IPS-20b (cell line): ENCODE measurements at regions not wholly inside any gene's neighbourhood (a gene's known extent, or its start where the extent isn't known, plus 50 kb on each side); places are given as distances from the start of the nearest gene placed in this dataset.
"Not testable (repeated sequence)": the region's sequence is repeated elsewhere in the genome, so short reads cannot be mapped to it uniquely, and the experiment has no call there.

ENCODE experiments used
- H3K27ac ChIP-seq: one replicate; pipeline ENCODE4 v1.5.1; 2013; ENCODE audit warnings: low read length
- H3K27me3 ChIP-seq: 2 replicates; pipeline ENCODE4 v1.6.1; 2013; ENCODE audit warnings: mild to moderate bottlenecking, low read length, inconsistent platforms; ENCODE audit not compliant: insufficient read depth
- H3K36me3 ChIP-seq: 2 replicates; pipeline ENCODE4 v1.6.1; 2013; ENCODE audit warnings: low read depth, mild to moderate bottlenecking, inconsistent platforms, low read length, moderate library complexity; ENCODE audit not compliant: insufficient read depth
- H3K4me1 ChIP-seq: 2 replicates; pipeline ENCODE4 v1.6.1; 2013; ENCODE audit warnings: mild to moderate bottlenecking, control low read depth, inconsistent platforms, low read length, moderate library complexity; ENCODE audit not compliant: insufficient read depth
- H3K4me3 ChIP-seq: 2 replicates; pipeline ENCODE4 v1.5.1; 2013; ENCODE audit warnings: mild to moderate bottlenecking, low read length, inconsistent platforms
- H3K9ac ChIP-seq: 2 replicates; pipeline ENCODE4 v1.6.1; 2013; ENCODE audit warnings: low read depth, mild to moderate bottlenecking, inconsistent platforms, low read length, moderate library complexity
- H3K9me3 ChIP-seq: 2 replicates; pipeline ENCODE4 v1.6.1; 2013; ENCODE audit warnings: mild to moderate bottlenecking, low read depth, low read length, inconsistent platforms; ENCODE audit not compliant: insufficient read depth

DNA sequence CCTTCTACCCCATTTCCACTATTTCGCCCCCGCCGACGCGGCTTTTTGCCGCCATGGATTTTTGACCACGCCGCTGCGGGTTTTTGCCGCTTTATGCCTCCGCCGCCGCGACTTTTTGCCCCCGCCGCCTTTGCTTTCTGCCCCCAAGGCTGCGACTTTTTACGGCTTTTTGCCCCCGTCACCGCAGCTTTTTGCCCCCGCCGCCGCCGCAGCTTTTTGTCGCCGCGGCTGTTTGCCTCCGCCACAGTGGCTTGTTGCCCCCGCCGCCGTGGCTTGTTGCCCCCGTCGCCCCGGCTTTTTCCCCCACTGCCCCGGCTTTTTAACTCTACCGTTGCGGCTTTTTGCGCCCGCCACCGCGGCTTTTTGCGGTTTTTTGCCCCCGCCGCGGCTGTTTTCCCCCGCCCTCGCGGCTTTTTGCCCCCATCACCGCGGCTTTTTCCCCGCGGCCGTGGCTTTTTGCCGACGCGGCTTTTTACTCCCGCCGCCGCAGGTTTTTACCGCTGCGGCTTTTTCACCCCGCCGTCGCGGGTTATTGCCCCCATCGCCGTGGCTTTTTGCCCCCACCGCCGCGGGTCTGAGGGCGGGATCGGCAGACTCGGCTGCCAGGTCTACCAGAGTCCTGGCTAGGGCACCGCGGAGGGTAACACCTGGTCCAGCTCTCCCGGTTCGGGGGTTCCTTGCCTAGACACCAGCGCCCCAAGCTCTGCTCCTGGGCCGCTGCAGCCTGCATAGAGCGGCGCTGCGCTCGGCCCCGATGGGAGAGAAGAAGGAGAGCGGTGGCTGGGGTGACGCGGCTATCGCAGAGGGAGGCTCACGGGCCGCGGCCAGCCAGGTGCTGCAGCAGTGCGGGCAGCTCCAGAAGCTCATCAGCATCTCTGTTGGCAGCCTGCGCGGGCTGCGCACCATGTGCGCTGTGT, 562.7 kb upstream of the WSB1 start:
- H3K27me3 ChIP-seq, result no peaks in the 10 kb centered on the region

DNA sequence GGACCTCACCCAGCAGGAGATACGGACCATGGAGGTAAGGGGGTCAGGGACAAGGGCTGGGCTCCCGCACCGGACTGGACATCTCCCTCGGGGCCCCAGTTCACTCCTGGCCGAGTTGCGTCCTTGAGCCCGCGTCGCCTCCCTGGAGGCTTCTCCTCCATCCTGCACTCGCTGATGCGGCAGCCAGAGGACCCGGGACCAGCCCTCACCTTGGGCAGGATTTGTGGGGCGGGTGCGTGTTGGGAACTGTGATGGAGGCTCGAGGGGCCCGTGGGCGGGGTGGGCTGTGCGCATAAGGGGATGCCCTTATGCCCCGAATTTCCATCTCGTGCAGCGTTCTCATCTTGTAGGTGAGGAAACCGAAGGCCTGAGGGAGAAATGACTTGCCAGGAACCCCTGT, 562.0 kb upstream of the WSB1 start:
- H3K27me3 ChIP-seq, H3K9ac ChIP-seq, H3K36me3 ChIP-seq, H3K4me1 ChIP-seq, H3K4me3 ChIP-seq, H3K27ac ChIP-seq: not testable (repeated sequence)
- peaks cover 61% of the 10 kb centered on the region for H3K9me3 ChIP-seq

More for the DNA sequence above, 562.7 kb upstream of the WSB1 start:
- Histone ChIP-seq H3K4me3 (no peak overlapping the region), H3K4me1 (no peaks in the 10 kb centered on the region), H3K9me3 (peaks cover 56% of the 10 kb centered on the region), H3K27ac (no peak overlapping the region), H3K9ac (no peak overlapping the region), H3K36me3 (no peaks in the 10 kb centered on the region)

DNA sequence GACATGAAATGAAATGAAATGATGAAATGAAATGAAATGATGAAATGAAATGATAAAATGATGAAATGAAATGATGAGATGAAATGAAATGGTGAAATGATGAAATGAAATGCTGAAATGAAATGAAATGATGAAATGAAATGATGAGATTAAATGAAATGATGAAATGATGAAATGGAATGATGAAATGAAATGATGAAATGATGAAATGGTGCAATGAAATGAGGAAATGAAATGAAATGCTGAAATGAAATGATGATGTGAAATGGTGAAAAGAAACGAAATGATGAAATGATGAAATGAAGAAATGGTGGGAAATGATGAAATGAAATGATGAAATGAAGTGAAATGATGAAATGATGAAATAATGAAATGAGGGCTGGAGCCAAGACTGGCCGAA, 559.1 kb upstream of the WSB1 start:
- peaks cover 50% of the 10 kb centered on the region for H3K9me3 ChIP-seq
- not testable (repeated sequence) for H3K36me3 ChIP-seq

DNA sequence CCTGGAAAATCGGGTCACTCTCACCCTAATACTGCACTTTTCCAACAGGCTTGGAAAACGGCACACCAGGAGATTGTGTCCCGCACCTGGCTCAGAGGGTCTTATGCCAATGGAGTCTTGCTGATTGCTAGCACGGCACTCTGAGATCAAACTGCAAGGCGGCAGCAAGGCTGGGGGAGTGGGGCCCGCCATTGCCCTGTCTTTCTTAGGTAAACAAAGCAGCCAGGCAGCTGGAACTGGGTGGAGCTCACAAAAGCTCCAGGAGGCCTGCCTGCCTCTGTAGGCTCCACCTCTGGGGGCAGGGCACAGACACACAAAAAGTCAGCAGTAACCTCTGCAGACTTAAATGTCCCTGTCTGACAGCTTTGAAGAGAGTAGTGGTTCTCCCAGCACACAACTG, 557.9 kb upstream of the WSB1 start:
- not testable (repeated sequence) for H3K27me3 ChIP-seq, H3K4me1 ChIP-seq, H3K36me3 ChIP-seq, H3K4me3 ChIP-seq, H3K9ac ChIP-seq, H3K27ac ChIP-seq
- peaks cover 50% of the 10 kb centered on the region for H3K9me3 ChIP-seq

More for the DNA sequence above, 559.1 kb upstream of the WSB1 start:
- H3K27ac ChIP-seq, H3K9ac ChIP-seq, H3K27me3 ChIP-seq, H3K4me3 ChIP-seq, H3K4me1 ChIP-seq: not testable (repeated sequence)

DNA sequence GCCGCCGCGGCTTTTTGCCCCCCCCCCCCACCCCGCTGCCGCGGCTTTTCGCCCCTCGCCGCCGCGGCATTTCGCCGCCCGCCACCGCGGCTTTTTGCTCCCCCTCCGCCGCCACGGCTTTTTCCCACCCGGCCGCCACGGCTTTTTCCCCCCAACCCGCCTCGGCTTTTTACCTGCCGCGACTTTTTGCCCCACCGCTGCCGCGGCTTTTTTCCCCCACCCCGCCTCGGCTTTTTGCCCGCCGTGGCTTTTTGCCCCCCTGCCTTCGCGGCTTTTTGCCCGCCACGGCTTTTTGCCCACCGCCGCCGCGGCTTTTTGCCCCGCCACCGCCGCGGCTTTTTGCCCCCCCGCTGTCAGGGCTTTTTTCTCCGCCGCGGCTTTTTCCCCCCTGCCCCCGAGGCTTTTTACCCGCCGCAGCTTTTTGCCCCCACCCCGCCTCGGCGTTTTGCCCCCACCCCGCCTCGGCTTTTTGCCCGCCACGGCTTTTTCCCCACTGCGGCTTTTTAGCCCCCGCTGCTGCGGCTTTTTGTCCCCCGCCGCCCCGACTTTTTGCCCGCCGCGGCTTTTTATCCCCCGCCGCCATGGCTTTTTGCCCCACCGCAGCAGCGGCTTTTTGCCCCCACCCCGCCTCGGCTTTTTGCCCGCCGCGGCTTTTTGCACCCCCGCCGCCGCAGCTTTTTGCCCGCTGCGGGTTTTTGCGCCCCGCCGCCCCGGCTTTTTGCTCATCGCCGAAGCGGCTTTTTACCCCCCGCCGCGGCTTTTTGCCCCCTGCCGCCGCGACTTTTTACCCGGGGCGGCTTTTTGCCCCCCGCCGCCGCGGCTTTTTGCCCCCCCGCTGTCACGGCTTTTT, 527.8 kb upstream of the WSB1 start:
- no peak overlapping the region for H3K27ac ChIP-seq
- H3K4me3 ChIP-seq, result no peak overlapping the region
- no peaks in the 10 kb centered on the region for H3K4me1 ChIP-seq
- H3K27me3 ChIP-seq, result no peaks in the 10 kb centered on the region
- no peaks in the 10 kb centered on the region for H3K36me3 ChIP-seq
- no peak overlapping the region for H3K9ac ChIP-seq
- H3K9me3 ChIP-seq, result peaks cover 21% of the 10 kb centered on the region

DNA sequence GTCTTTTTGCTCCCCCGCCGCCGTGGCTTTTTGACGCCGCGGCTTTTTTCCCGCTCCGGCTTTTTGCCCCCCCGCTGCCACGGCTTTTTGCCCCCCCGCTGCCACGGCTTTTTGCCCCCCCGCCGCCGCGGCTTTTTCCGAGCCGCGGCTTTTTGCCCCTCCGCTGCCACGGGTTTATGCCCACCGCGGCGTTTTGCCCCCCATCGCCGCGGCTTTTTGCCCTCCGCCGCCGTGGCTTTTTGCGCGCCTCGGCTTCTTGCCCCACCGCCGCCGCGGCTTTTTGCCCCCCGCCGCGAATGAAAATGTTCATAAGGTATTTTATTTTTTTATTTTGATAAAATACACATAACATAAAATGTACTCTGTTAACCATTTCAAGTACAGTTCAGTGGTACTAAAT, 527.2 kb upstream of the WSB1 start:
- no peaks in the 10 kb centered on the region for H3K36me3 ChIP-seq
- no peak overlapping the region for H3K27ac ChIP-seq
- H3K27me3 ChIP-seq, result no peaks in the 10 kb centered on the region
- peaks cover 22% of the 10 kb centered on the region for H3K9me3 ChIP-seq
- no peak overlapping the region for H3K4me3 ChIP-seq
- H3K9ac ChIP-seq, result no peak overlapping the region
- H3K4me1 ChIP-seq, result no peaks in the 10 kb centered on the region

DNA sequence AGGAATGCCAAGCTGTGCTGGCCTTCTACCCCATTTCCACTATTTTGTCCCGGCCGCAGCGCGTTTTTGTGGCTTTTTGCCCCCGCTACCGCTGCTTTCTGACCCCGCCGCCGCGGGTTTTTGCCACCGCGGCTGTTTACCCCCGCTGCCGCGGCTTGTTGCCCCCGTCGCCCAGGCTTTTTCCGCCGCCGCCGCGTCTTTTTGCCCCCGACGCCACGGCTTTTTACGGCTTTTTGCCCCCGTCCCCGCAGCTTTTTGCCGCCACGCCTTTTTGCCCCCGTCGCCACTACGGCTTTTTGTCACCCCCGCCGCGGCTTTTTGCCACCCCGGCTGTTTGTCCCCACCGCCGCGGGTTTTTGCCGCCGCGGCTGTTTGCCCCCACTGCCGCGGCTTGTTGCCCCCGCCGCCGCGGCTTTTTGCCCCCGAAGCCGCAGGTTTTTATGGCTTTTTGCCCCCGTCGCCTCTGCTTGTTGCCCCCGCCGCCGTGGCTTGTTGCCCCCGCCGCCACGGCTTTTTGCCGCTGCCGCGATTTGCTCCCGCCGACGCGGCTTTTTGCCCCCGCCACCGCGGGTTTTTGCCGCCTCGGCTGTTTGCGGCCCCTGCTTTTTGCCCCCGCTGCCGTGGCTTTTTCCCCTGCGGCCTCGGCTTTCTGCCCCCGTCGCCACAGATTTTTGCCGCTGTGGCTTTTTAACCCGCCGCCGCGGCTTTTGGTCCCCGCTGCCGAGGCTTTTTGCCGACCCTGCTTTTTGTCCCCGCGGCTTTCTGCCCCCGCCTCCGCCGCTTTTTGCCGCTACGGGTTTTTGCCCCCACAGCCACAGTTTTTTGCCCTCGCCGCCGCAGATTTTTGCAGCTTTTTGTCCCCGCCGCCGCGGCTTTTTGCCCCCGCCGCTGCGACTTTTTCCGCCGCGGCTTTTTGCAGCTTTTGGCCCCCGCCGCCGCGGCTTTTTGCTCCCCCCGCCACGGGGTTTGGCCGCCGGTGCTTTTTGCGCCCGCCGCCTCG, 520.4 kb upstream of the WSB1 start:
- H3K9me3 ChIP-seq, result peaks cover 18% of the 10 kb centered on the region
- H3K4me3 ChIP-seq, result no peak overlapping the region
- no peaks in the 10 kb centered on the region for H3K4me1 ChIP-seq
- H3K9ac ChIP-seq, result no peak overlapping the region
- H3K27me3 ChIP-seq, result no peaks in the 10 kb centered on the region
- no peaks in the 10 kb centered on the region for H3K36me3 ChIP-seq
- no peak overlapping the region for H3K27ac ChIP-seq

DNA sequence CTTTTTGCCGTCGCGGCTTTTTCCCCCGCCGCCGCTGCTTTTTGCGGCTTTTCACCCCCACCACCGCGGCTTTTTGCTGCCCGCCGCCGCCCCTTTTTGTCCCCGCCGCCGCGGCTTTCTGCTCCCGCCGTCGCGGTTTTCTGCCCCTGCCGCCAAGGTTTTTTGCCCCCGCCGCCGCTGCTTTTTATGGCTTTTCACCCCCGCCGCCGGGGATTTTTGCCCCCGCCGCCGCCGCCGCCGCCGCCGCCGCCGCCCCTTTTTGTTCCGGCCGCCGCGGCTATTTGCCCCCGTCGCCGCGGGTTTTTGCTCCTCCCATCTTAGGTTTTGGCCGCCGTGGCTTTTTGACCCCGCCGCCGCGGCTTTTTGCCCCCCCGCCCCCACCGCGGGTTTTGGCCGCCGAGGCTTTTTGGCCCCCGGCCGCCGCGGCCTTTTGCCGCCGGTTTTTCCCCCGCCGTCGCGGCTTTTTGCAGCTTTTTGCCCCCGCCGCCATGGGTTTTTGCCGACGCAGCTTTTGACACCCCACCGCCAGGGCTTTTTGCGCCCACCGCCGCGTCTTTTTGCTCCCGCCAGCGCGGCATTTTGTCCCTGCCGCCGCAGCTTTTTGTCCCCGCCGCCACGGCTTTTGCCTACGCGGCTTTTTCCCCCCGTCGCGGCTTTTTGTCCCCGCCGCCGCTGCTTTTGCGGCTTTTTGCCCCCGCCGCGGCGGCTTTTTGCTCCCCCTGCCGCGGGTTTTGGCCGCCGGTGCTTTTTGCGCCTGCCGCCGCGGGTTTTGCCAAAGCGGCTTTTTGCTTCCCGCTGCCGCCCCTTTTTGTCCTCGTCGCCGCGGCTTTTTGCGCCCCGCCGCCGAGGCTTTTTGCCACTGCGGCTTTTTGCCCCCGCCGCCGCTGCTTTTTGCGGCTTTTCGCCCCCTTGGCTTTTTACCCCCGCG, 519.4 kb upstream of the WSB1 start:
- Histone ChIP-seq H3K9me3 (peaks cover 21% of the 10 kb centered on the region), H3K27ac (no peak overlapping the region), H3K9ac (no peak overlapping the region), H3K4me1 (no peaks in the 10 kb centered on the region), H3K4me3 (no peak overlapping the region), H3K36me3 (no peaks in the 10 kb centered on the region), H3K27me3 (no peaks in the 10 kb centered on the region)

DNA sequence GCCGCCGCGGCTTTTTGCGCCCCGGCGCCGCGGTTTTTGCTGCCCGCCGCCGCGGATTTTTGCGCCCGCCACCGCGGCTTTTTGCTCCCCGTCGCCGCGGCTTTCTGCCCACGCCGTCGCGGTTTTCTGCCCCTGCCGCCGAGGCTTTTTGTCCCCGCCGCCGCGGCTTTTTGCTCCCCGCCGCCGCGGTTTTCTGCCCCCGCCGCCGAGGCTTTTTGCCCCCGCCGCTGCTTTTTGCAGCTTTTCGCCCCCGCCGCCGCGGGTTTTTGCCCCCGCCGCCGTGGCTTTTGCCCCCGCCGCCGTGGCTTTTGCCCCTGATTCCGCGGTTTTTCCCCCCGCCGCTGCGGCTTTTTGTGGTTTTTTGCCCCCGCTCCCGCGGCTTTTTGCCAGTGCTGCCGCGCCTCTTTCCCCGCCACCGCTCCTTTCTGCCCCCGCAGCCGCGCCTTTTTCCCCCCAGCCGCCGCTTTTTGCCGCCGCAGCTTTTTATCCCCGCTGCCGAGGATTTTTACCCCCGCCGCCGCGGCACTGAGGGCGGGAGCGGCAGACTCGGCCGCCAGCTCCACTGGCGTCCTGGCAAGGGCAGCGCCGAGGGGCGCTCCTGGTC, 518.6 kb upstream of the WSB1 start:
- Histone ChIP-seq H3K4me3 (no peak overlapping the region), H3K36me3 (no peaks in the 10 kb centered on the region), H3K27me3 (no peaks in the 10 kb centered on the region), H3K9me3 (peaks cover 27% of the 10 kb centered on the region), H3K27ac (no peak overlapping the region), H3K4me1 (no peaks in the 10 kb centered on the region), H3K9ac (no peak overlapping the region)

DNA sequence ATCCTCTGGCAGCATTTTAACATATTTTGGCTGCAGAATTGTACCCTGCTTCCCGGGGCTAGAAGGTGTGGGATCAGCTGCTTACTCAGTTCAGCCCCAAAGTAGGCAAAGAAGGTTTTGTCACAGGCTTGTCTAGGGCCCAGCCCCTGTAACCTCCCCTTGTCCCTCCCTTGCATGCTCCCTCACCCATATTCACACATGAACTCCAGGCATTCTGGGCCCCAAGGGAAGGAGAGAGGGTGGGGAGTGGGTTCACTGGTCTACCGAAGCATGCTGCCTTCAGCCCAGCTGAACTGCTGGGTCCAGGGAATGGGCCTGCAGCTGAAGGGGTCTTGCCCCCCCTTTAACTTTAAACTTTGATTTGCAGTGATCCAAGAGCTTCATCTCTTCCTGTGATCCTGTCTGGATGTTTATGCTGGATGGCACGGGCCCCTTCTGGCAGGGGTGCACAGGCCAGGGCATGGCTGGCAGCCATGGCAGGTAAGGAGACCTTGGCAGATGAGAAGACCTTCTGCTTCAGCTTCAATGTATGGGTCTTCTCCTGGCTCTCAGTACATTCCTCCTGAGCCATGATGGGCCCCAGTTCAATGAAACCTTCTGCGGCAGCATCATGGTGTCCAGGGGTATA, 513.6 kb upstream of the WSB1 start:
- not testable (repeated sequence) for H3K36me3 ChIP-seq
- peaks cover 58% of the 10 kb centered on the region for H3K9me3 ChIP-seq

More for the DNA sequence above, 513.6 kb upstream of the WSB1 start:
- H3K4me3 ChIP-seq, H3K4me1 ChIP-seq, H3K9ac ChIP-seq, H3K27me3 ChIP-seq, H3K27ac ChIP-seq: not testable (repeated sequence)
